Fibroblast of mammary gland (primary cell): ENCODE measurements at regions not wholly inside any gene's neighbourhood (a gene's known extent, or its start where the extent isn't known, plus 50 kb on each side); places are given as distances from the start of the nearest gene placed in this dataset.
"Not testable (repeated sequence)": the region's sequence is repeated elsewhere in the genome, so short reads cannot be mapped to it uniquely, and the experiment has no call there.

ENCODE experiments used
- DNase-seq: peaks from one replicate; pipeline ENCODE4 v3.0.0-alpha.2; 2010; ENCODE audit warnings: low read depth
- H3K4me3 ChIP-seq: 2 replicates; pipeline ENCODE4 v1.5.1; 2011; ENCODE audit warnings: low read depth, mild to moderate bottlenecking, low read length, moderate library complexity; ENCODE audit not compliant: control insufficient read depth
- CTCF ChIP-seq: conservative IDR thresholded peaks from 2 replicates; pipeline ENCODE4 v1.5.1; 2011; ENCODE audit warnings: low read depth, low read length, inconsistent platforms; ENCODE audit not compliant: control insufficient read depth, insufficient read depth

DNA sequence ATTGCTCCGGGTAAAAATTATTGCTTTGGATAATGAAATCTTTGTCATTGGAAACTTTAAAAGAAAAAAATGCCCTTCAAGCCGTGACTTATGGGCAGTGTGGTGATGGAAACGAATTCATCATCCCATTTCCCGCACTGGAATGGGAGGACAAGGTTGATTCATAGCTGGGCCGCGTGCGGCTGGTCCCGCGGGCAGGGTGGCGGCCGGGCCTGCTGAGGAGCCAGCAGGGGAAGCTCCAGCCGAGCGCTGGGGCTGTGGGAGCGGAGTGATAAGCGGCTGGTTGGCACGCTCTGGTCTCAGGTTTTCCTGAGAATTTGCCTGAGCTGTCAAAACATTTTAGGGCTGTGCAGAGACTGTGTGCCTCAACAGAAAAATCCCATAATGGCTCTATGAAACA, 351.7 kb downstream of the CDC5L start:
- DNase-seq: peak; percentile 73
- no peak for TF ChIP-seq CTCF

GRCh38 chr6:44740566-44741120, 353.1 kb downstream of the CDC5L start:
- DNase-seq: no peak
- H3K4me3 ChIP-seq: no peak overlapping the region
- no peak for TF ChIP-seq CTCF

More for the DNA sequence above, 351.7 kb downstream of the CDC5L start:
- H3K4me3 ChIP-seq: no peak overlapping the region

GRCh38 chr6:44742201-44742600, 354.7 kb downstream of the CDC5L start:
- no peak for TF ChIP-seq CTCF
- H3K4me3 ChIP-seq: no peak overlapping the region
- DNase-seq: no peak

DNA sequence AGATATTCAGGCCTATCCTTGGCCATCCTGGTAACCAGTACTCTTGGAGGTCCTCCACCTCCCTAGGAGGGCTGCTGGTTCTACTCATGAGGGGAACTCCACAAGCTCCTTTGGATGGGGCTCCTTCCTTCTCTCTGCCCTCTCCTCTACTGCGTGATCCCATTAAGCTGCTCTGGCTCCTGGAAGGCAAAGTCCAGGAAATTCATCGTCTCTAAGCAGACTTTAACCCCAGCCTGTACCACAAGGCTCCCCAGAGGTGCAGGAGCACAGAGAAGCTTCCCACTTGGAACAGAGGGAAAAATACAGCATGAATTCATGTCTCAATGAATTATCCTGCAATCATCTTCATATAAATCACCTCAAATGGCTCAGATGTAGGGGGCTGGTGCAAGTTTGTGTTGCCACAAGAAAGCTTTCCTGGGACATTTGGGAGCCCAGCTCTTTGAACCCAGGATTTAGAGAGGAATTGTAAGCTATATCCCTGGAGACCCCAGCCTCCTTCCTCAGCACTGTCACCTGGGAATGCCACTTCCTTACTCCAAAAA, 355.4 kb downstream of the CDC5L start:
- no peak overlapping the region for H3K4me3 ChIP-seq
- TF ChIP-seq CTCF: no peak
- DNase-seq: no peak

DNA sequence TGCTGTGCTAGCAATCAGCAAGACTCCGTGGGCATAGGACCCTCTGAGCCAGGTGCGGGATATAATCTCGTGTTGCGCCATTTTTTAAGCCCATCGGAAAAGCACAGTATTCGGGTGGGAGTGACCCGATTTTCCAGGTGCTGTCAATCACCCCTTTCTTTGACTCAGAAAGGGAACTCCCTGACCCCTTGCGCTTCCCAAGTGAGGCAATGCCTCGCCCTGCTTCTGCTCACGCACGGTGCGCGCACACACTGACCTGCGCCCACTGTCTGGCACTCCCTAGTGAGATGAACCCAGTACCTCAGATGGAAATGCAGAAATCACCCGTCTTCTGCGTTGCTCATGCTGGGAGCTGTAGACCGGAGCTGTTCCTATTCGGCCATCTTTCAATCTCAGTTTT, 372.6 kb downstream of the CDC5L start:
- DNase-seq, H3K4me3 ChIP-seq: not testable (repeated sequence)

DNA sequence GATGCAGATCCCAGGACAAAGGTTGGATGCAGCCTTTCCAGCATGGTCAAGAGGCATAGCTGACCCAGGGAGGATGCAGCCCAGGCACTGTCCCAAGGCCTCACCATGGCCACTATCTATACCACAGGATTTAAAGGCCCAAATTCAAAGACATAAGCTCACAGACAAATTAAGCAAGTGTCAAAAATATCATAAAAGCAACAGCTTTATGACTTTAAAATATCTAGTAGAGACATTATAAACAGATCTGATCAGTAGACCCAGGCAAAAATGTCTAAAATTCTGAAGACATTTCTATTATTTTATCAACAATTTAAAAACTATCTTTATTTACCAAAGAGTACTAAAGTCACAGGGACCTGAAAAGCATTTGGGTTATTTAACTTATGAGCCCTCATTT, 373.5 kb downstream of the CDC5L start:
- TF ChIP-seq CTCF: no peak
- no peak for DNase-seq
- H3K4me3 ChIP-seq: no peak overlapping the region

GRCh38 chr6:44762496-44762895, 375.0 kb downstream of the CDC5L start:
- no peak overlapping the region for H3K4me3 ChIP-seq
- DNase-seq: no peak
- TF ChIP-seq CTCF: no peak
